M059J (cell line): ENCODE measurements at regions not wholly inside any gene's neighbourhood (a gene's known extent, or its start where the extent isn't known, plus 50 kb on each side); places are given as distances from the start of the nearest gene placed in this dataset.
"Not testable (repeated sequence)": the region's sequence is repeated elsewhere in the genome, so short reads cannot be mapped to it uniquely, and the experiment has no call there.

Experiments
- DNase-seq: peaks from one replicate; pipeline ENCODE4 v3.0.0-alpha.2; 2012; ENCODE audit warnings: low read depth

- no peak for DNase-seq
Measured at GRCh38 chr5:9790276-9790675, 160.1 kb upstream of the TAS2R1 start.

- no peak for DNase-seq
Measured at GRCh38 chr5:9789777-9790176, 159.6 kb upstream of the TAS2R1 start.

- no peak for DNase-seq
Measured at GRCh38 chr5:9787861-9788600, 157.9 kb upstream of the TAS2R1 start.

GRCh38 chr5:9786380-9787360 lies 156.5 kb upstream of the TAS2R1 start:
- no peak for DNase-seq

- DNase-seq: no peak
Measured at GRCh38 chr5:9785751-9786150, 155.6 kb upstream of the TAS2R1 start.

- DNase-seq: no peak
Measured at GRCh38 chr5:9784231-9784630, 154.1 kb upstream of the TAS2R1 start.

- DNase-seq: peak; percentile 70
Measured at GRCh38 chr5:9782826-9783560, 152.8 kb upstream of the TAS2R1 start.

- peak; percentile 75 for DNase-seq
Measured at GRCh38 chr5:9781890-9782289, 151.7 kb upstream of the TAS2R1 start.

- DNase-seq: no peak
Measured at GRCh38 chr5:9781275-9781674, 151.1 kb upstream of the TAS2R1 start.

GRCh38 chr5:9780501-9780900 lies 150.3 kb upstream of the TAS2R1 start:
- DNase-seq: no peak

GRCh38 chr5:9776525-9776924 lies 146.4 kb upstream of the TAS2R1 start:
- peak; percentile 83 for DNase-seq

- peak; percentile 55 for DNase-seq
Measured at GRCh38 chr5:9775339-9775738, 145.2 kb upstream of the TAS2R1 start.

GRCh38 chr5:9774472-9775079 lies 144.4 kb upstream of the TAS2R1 start:
- DNase-seq: peak; percentile 88

GRCh38 chr5:9771079-9771478 lies 140.9 kb upstream of the TAS2R1 start:
- no peak for DNase-seq

- DNase-seq: peak; percentile 85
Measured at GRCh38 chr5:9766581-9766980, 136.4 kb upstream of the TAS2R1 start.

GRCh38 chr5:9765419-9766140 lies 135.4 kb upstream of the TAS2R1 start:
- DNase-seq: no peak

GRCh38 chr5:9761706-9762105 lies 131.6 kb upstream of the TAS2R1 start:
- DNase-seq: peak; percentile 63

GRCh38 chr5:9752670-9753069 lies 122.5 kb upstream of the TAS2R1 start:
- DNase-seq: not testable (repeated sequence)

GRCh38 chr5:9743507-9743906 lies 113.4 kb upstream of the TAS2R1 start:
- no peak for DNase-seq

GRCh38 chr5:9742848-9743247 lies 112.7 kb upstream of the TAS2R1 start:
- DNase-seq: no peak

- no peak for DNase-seq
Measured at GRCh38 chr5:9739135-9739534, 109.0 kb upstream of the TAS2R1 start.
